Fibroblast of mammary gland (primary cell): ENCODE measurements at regions not wholly inside any gene's neighbourhood (a gene's known extent, or its start where the extent isn't known, plus 50 kb on each side); places are given as distances from the start of the nearest gene placed in this dataset.
A peak's percentile ranks its signal among the peaks of the same experiment; 100 is the strongest.

Experiments
- DNase-seq: peaks from one replicate; pipeline ENCODE4 v3.0.0-alpha.2; 2010; ENCODE audit warnings: low read depth
- H3K4me3 ChIP-seq: 2 replicates; pipeline ENCODE4 v1.5.1; 2011; ENCODE audit warnings: low read depth, mild to moderate bottlenecking, low read length, moderate library complexity; ENCODE audit not compliant: control insufficient read depth
- CTCF ChIP-seq: conservative IDR thresholded peaks from 2 replicates; pipeline ENCODE4 v1.5.1; 2011; ENCODE audit warnings: low read depth, low read length, inconsistent platforms; ENCODE audit not compliant: control insufficient read depth, insufficient read depth

- H3K4me3 ChIP-seq: no peak overlapping the region
- DNase-seq: no peak
- TF ChIP-seq CTCF: no peak
These were observed 381.8 kb downstream of the UBE2NL start for GRCh38 chrX:144265641-144266040.

DNA sequence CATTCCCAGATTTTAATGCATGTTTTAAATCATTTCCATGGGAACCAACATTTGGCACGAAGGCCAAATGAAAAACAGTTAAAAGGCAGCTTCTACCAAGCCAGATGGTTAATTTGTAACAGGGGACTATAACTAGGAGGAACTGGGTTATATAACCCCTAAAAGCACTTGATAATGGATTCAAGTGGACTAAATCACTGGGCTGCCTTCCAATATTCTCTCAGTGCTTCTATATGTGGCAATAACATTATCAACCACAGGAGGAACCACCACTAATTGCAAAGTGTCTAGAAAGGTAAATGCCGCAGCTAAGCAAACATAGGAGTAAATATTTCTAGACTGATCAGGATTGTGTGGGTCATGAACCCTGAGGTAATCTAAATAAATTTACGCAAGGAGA, 391.5 kb downstream of the UBE2NL start:
- no peak overlapping the region for H3K4me3 ChIP-seq
- no peak for TF ChIP-seq CTCF
- DNase-seq: no peak

- no peak for DNase-seq
- H3K4me3 ChIP-seq: no peak overlapping the region
- no peak for TF ChIP-seq CTCF
These were observed 392.0 kb downstream of the UBE2NL start for GRCh38 chrX:144275843-144276242.

DNA sequence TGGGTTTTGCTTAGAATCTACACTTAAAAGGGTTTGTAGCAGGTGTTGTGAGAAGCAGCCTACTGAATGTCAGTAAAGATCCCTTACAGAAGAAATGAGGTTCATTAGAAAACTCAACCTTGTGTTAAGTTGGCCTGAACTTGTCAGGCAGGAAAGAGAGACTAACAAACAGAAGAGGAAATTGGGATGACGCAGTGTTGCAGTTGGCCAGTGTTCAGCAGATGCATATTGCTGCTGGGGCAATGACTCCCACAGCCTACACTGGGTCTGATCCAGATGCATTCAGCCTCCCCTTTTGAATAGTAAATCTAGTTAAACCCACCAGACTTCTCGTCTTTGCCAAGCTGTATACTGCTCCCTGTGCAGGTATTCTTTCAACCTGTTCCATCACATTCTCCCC, 409.4 kb downstream of the UBE2NL start:
- no peak for TF ChIP-seq CTCF
- H3K4me3 ChIP-seq: no peak overlapping the region
- no peak for DNase-seq

DNA sequence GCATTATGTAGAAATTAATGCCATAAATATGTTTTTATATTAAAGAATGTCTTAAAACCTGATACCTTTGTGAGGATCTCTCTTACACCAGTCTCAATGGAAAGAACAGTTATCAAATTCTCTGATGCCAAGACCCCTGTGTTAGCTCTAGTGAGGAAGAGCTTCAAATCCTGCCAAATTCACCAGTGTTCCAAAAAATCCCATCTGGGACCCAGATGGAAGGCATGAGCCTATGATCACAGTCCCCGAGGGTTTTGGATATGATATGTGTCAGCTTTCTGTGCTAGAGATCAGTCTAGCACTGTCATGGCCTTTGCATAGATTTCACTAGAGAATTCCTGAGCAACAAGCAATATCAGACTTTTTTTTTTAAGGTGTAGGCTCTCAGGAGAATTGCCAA, 412.1 kb downstream of the UBE2NL start:
- H3K4me3 ChIP-seq: no peak overlapping the region
- TF ChIP-seq CTCF: no peak
- DNase-seq: no peak

DNA sequence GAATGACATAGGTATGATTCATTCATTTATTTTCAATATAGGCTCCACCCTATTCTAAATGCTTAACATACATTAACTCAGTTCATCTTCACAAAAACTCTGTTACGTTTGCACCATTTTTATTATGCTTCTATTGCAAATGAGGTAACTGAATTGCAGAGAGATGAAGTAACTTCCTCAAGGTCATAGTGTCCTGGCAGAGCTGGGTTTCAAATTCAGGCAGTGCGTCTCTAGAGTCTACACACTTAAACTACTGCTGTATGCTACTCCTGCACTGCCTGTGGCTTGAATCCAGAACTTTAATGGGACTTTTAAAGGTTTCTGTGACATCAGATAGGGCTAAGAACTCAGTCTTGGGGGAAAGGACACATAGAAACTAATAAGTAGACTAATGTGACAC, 413.4 kb downstream of the UBE2NL start:
- no peak overlapping the region for H3K4me3 ChIP-seq
- no peak for TF ChIP-seq CTCF
- no peak for DNase-seq

- DNase-seq: peak; percentile 3
- no peak overlapping the region for H3K4me3 ChIP-seq
- no peak for TF ChIP-seq CTCF
These were observed 443.6 kb downstream of the UBE2NL start for GRCh38 chrX:144327495-144327894.
